HG03442 (cell line): ENCODE measurements at regions not wholly inside any gene's neighbourhood (a gene's known extent, or its start where the extent isn't known, plus 50 kb on each side); places are given as distances from the start of the nearest gene placed in this dataset.

Experiments
- ATAC-seq: cut with Tn5 transposase; IDR thresholded peaks from one replicate; pipeline ENCODE4 v1.9.1; 2021; ENCODE audit warnings: mild to moderate bottlenecking, moderate library complexity; ENCODE audit not compliant: unreplicated experiment

GRCh38 chr1:213826891-213827290 lies 160.9 kb upstream of the PROX1 start:
- no peak for ATAC-seq

DNA sequence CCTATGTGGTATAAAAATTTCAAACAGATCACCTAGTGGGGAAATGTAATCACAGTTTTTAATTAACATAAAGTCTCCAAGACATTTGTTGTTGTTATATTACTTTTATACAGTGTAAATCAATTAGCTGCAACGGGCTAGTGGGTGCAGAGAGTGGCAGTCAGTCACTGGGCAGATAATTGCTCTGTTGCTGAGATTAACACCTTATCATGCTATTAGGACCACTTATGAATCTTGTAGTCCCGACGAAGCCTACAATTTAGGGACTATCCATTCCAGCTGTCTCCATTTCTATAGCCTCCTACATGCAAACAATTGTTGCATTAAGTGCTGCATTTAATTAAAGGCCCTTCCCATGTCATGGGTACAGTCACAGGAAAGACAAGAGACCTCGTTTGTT lies 158.9 kb upstream of the PROX1 start:
- no peak for ATAC-seq

GRCh38 chr1:213829780-213830179 lies 158.0 kb upstream of the PROX1 start:
- no peak for ATAC-seq

- no peak for ATAC-seq
Observed at GRCh38 chr1:213830371-213830770, 157.4 kb upstream of the PROX1 start.

DNA sequence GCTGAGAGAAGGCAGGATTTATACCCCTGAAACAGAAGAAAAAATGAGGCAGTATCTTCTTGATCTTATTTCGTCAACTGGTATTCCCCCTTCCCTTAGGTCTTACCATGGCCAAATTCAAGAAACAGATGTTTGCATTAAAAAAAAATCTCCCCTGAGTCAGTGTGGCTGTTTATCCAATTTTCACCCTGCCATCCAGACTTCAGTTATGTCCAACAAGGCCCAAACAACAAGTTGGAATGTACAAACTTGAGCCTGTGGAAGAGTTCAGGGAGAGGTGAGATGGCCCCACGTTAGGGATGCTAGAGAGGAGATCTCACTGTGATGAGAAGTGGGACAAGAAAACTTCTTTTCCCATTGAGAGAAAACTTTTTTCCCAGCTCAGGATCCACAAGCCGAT lies 147.2 kb upstream of the PROX1 start:
- no peak for ATAC-seq

DNA sequence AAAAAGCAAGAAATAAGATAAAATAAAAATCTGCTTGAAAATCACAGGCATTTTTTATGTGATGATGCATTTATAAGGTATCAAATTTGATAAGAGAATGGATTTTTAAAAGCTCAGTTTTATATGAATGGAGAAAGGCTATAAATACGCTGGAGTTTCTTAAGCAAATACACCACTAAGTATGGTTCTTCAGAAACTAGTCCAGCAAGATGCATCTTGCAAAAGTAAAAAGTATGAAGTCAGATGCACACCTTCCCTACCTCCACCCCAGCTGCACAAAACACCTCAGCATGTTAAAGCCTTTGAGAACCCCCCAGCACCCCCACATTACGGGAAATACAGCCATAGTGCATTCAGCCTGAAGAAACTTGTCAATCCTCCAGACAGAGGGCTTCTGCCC lies 143.1 kb upstream of the PROX1 start:
- ATAC-seq = no peak

DNA sequence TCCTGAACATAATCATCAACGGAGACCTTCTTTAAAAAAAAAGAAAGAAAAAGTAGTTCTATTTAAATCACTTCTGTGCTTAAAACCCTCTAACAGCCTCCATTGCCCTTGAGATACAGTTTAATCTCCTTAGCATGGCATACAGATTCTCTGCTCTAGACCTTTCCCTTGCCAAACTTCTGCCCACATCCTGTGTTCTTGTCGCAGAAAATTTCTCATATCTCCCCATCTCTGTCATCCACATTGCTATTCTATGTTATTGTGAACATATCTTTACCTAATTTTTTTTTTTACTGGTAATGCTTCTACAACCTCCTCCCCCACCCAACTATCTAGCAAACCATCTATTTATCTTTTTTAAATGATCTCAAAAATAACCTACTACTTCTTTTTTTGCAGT lies 135.7 kb upstream of the PROX1 start:
- no peak for ATAC-seq

DNA sequence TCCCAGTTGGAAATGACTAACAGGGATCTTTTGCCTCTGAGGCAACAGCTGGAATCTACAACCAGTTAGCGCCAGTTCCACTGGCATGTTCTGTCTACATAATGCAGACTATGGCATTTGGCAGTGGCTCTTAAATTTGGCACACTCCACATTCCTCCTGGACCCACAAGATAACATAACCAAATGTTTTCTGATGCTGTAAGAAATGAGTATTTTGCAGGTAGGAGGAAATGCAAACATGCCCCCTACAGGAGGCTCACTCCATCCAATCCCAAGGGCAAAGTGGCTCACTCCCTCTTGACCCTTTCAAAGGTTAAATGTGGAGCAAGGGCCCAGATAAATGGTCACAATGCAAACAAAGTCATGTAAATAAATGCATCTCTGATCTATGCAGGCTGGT lies 129.2 kb upstream of the PROX1 start:
- no peak for ATAC-seq

- no peak for ATAC-seq
Observed at GRCh38 chr1:213861841-213862240, 125.9 kb upstream of the PROX1 start.

- ATAC-seq = no peak
Observed at GRCh38 chr1:213864091-213864490, 123.7 kb upstream of the PROX1 start.

GRCh38 chr1:213868482-213868881 lies 119.3 kb upstream of the PROX1 start:
- no peak for ATAC-seq

- ATAC-seq = no peak
Observed at GRCh38 chr1:213871179-213871578, 116.6 kb upstream of the PROX1 start.

DNA sequence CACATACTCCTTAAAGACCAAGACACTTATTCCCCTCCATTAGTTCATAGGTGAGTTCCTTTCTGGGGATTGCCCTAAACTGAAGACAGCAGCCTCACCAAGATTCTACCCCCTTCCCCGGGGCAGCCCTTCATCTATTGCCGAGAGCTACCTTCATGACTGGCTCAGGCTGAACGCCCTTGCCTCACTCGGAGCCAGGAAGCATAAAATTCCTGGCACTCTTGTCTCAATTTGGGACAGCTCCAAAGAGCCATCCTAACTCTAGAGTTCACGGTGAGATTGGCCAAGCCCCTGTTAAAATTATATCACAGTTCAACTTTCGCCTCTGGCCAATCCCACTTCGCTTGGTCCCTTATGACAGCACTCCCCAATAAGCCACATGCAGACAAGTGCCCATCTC lies 113.0 kb upstream of the PROX1 start:
- no peak for ATAC-seq

- no peak for ATAC-seq
Observed at GRCh38 chr1:213876531-213876930, 111.2 kb upstream of the PROX1 start.

DNA sequence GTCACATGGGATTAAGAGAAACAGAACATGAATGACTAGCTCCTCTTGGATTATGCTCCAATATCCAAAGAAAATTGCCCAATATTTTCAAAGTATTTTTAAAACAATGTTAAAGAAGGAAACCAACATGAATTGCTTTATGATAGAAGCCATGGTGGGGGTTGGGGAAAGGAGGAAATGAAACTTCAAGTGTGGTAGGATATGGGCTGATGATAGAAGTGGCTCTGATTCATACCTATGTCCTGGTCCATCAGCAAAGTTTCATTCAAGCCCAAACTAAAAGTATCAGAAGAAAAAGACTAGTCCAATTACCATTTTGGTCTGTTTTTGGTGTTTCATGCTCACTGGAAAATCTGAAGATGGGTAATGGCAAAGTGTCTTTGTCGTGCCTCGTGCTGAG lies 104.2 kb upstream of the PROX1 start:
- no peak for ATAC-seq

DNA sequence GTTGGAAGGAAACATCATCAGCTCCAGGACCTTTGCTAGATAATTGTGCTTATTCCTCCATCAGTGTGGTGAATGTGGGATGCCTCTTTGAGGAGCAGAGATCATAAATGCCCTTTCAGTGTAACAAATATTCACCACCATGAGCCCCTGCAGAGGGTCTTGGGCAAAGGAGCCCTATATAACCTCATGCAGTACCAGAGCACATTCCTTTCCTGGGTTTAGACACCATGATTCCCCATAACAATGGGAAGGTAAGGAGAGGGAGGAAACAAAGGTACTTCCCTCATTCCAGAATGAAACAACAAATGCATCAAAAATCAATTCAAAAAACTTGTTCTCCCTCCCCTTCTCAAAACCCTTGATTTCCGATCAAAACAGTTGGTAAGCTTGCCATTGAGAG lies 103.4 kb upstream of the PROX1 start:
- ATAC-seq = no peak

- ATAC-seq = no peak
Observed at GRCh38 chr1:213884942-213885341, 102.8 kb upstream of the PROX1 start.

- ATAC-seq = no peak
Observed at GRCh38 chr1:213887842-213888241, 99.9 kb upstream of the PROX1 start.

- ATAC-seq = no peak
Observed at GRCh38 chr1:213891989-213892902, 95.5 kb upstream of the PROX1 start.

DNA sequence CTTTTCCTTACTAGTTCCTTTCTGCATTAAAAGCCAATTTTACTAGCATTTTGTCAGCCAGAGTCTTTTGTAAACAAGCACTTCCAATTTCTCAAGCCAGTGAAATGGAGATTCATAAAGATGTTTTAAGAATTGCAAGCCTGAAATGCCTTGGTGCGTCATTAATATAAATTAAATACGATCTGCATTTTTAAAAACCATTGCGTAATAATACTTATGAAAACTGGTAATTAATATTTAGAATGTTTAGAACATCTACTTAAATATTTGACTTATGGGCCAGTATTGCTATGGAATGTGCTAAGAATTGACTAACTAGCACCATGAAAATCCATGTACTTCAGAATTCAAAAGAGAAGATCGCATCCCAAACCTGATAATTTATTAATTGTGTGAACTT lies 89.1 kb upstream of the PROX1 start:
- no peak for ATAC-seq

- no peak for ATAC-seq
Observed at GRCh38 chr1:213899413-213899812, 88.4 kb upstream of the PROX1 start.

GRCh38 chr1:213905344-213905743 lies 82.4 kb upstream of the PROX1 start:
- ATAC-seq = no peak

DNA sequence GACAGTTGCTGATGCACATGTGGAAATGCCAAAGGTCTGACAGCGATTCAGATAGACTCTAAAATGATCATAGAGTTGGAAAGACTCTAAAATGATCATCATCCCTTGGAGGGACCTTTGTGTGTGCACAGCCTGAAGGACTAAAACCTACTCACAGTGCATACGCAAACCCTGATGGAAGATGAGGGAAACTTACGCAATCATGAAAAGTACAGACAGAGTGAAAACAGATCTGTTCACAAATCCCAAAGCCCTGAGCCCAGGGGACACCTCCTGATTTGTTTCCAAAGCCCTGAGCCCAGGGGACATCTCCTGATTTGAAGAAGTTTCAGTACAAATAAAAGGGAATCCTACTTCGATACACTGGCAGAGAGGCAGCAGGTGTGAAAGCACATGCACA lies 79.3 kb upstream of the PROX1 start:
- no peak for ATAC-seq
